IPS DF 4.7 (cell line): ENCODE measurements at regions not wholly inside any gene's neighbourhood (a gene's known extent, or its start where the extent isn't known, plus 50 kb on each side); places are given as distances from the start of the nearest gene placed in this dataset.
"Not testable (repeated sequence)": the region's sequence is repeated elsewhere in the genome, so short reads cannot be mapped to it uniquely, and the experiment has no call there.

ENCODE experiments used
- DNase-seq: peaks from one replicate; pipeline ENCODE4 v3.0.0-alpha.2; 2013; ENCODE audit warnings: low spot score; ENCODE audit errors: extremely low read depth

GRCh38 chrY:16486696-16487215 is 1393.3 kb downstream of the CDY2B start:
- DNase-seq: no peak

- no peak for DNase-seq
Measured at GRCh38 chrY:16480031-16480430, 1400.0 kb downstream of the CDY2B start.

- DNase-seq: no peak
Measured at GRCh38 chrY:16474053-16474452, 1406.0 kb downstream of the CDY2B start.

GRCh38 chrY:16454799-16455198 is 1425.2 kb downstream of the CDY2B start:
- no peak for DNase-seq

- DNase-seq: no peak
Measured at GRCh38 chrY:16446152-16446551, 1433.9 kb downstream of the CDY2B start.

- not testable (repeated sequence) for DNase-seq
Measured at GRCh38 chrY:16409206-16409923, 1470.7 kb downstream of the CDY2B start.

- not testable (repeated sequence) for DNase-seq
Measured at GRCh38 chrY:16379458-16379857, 1500.6 kb downstream of the CDY2B start.

- DNase-seq: not testable (repeated sequence)
Measured at GRCh38 chrY:16341592-16341991, 1538.4 kb downstream of the CDY2B start.

GRCh38 chrY:16330032-16330758 is 1549.8 kb downstream of the CDY2B start:
- DNase-seq: not testable (repeated sequence)

GRCh38 chrY:16329135-16329820 is 1550.7 kb downstream of the CDY2B start:
- DNase-seq: not testable (repeated sequence)
